ENCODE measurements at regions not wholly inside any gene's neighbourhood (a gene's known extent, or its start where the extent isn't known, plus 50 kb on each side); places are given as distances from the start of the nearest gene placed in this dataset.
A peak's percentile ranks its signal among the peaks of the same experiment; 100 is the strongest.

DNA sequence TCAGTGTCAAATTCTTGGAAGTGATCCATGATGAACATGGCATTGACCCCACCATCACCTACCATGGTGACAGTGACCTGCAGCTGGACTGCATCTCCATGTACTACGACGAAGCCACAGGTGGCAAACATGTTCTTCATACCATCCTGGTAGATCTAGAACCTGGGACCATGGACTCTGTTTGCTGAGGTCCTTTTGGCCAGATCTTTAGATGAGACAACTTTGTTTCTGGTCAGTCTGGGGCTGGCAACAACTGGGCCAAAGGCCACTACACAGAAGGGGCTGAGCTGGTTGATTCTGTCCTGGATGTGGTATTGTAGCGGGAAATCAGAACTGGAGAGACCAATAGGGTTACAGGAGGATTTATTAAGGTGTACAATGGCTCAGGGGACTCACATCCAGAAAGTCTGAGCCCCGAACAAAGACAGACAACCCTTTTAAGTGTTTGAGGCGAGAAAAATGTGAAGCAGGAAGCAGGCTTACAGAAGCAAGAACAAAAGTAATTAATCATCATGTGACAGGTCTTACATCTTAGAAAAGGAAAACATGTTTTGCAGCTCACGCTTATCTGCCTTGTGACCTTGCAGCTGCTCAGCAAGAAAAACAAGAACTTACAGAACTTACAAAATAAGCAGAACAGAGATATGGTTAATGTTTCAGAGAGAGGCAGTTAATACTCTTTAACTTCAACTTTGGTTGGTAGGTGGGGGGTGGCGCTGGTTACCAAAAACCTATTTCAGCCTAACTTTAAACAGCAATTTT is 58.8 kb upstream of the MOCS1 start:
- TF ChIP-seq, protein P1, sequence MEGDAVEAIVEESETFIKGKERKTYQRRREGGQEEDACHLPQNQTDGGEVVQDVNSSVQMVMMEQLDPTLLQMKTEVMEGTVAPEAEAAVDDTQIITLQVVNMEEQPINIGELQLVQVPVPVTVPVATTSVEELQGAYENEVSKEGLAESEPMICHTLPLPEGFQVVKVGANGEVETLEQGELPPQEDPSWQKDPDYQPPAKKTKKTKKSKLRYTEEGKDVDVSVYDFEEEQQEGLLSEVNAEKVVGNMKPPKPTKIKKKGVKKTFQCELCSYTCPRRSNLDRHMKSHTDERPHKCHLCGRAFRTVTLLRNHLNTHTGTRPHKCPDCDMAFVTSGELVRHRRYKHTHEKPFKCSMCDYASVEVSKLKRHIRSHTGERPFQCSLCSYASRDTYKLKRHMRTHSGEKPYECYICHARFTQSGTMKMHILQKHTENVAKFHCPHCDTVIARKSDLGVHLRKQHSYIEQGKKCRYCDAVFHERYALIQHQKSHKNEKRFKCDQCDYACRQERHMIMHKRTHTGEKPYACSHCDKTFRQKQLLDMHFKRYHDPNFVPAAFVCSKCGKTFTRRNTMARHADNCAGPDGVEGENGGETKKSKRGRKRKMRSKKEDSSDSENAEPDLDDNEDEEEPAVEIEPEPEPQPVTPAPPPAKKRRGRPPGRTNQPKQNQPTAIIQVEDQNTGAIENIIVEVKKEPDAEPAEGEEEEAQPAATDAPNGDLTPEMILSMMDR (IDR thresholded peaks at IDR 0.05; ENCODE audit: low read depth, low read length): peak; percentile 29; the same call in 1 of the 2 replicates
- TF ChIP-seq EZH2phosphoT487 (IDR thresholded peaks at IDR 0.05; ENCODE audit: low read depth): no peak
